HCT116 (cell line): ENCODE measurements at regions not wholly inside any gene's neighbourhood (a gene's known extent, or its start where the extent isn't known, plus 50 kb on each side); places are given as distances from the start of the nearest gene placed in this dataset.

Experiments
- ATAC-seq: fragments of 200-7000 bp; cut with Tn5 transposase; 2 replicates; pipeline ENCODE4 v1.9.1; 2020; ENCODE audit warnings: mild to moderate bottlenecking, moderate library complexity
- BruUV-seq: library from RNA; stranded (reverse); fragments of 400-500 nt; replicated peaks from 2 replicates; lab custom pipeline; 2021; lab: Mats Ljungman, UMichigan
- CTCF ChIA-PET: fragments of 300-600 bp; sonication (Branson Sonifier 250); formaldehyde crosslinking; loops from one replicate; lab custom pipeline; 2021; ENCODE audit warnings: antibody characterized with exemption; lab: Charles Lee
- POLR2A ChIA-PET: fragments of 300-600, 350-600 bp; sonication (Branson Sonifier 250); formaldehyde crosslinking; loops from one replicate; lab custom pipeline; 2021; ENCODE audit warnings: antibody characterized with exemption; lab: Charles Lee
- RAD21 ChIA-PET, 2 experiments: fragments of 300-600 bp; sonication (Branson Sonifier 250); formaldehyde crosslinking; loops; one replicate each; lab custom pipeline; 2023; ENCODE audit warnings: low total read pairs in 2 of 2; ENCODE audit not compliant: uncharacterized antibody in 2 of 2, unreplicated experiment in 2 of 2, low non-redundant PET in 1 of 2; lab: Charles Lee
- DNase-seq: peaks from one replicate; pipeline ENCODE4 v3.0.0-alpha.2; 2010; ENCODE audit warnings: low read depth, low spot score
- H2AFZ ChIP-seq: fragments of 200-600 bp; shearing (Covaris generic), sonication (generic); 2 replicates; pipeline ENCODE4 v1.6.1; 2017; ENCODE audit warnings: low read depth, mixed run types, mixed read lengths, antibody characterized with exemption, low read length; ENCODE audit not compliant: poor library complexity, severe bottlenecking
- H3K27ac ChIP-seq: 2 replicates; pipeline ENCODE4 v1.5.1; 2012; ENCODE audit warnings: low read depth, low read length
- H3K27me3 ChIP-seq: fragments of 200-600 bp; sonication (generic); 2 replicates; pipeline ENCODE4 v1.6.1; 2016; ENCODE audit warnings: mixed run types, low read length, mixed read lengths; ENCODE audit not compliant: insufficient read depth
- H3K36me3 ChIP-seq, 2 experiments: fragments of 200-500 bp in 1 of 2; fragments of 200-600 bp in 1 of 2; sonication (Bioruptor generic) in 1 of 2; sonication (generic) in 1 of 2; 2 replicates each; pipeline versions ENCODE4 v1.5.1 to v1.6.1; 2014 to 2016; ENCODE audit warnings: low read length in 2 of 2, inconsistent platforms in 1 of 2, mixed read lengths in 1 of 2, mixed run types in 1 of 2; ENCODE audit not compliant: insufficient read depth in 2 of 2, control insufficient read depth in 1 of 2
- H3K4me1 ChIP-seq, 2 experiments: fragments of 200-600 bp in 1 of 2; sonication (generic) in 1 of 2; 2 replicates each; pipeline versions ENCODE4 v1.5.1 to v1.6.1; 2012 to 2017; ENCODE audit warnings: low read length in 2 of 2, inconsistent platforms in 1 of 2, mild to moderate bottlenecking in 1 of 2, mixed read lengths in 1 of 2, mixed run types in 1 of 2, moderate library complexity in 1 of 2; ENCODE audit not compliant: insufficient read depth in 2 of 2, control insufficient read depth in 1 of 2
- H3K4me2 ChIP-seq: fragments of 200-600 bp; sonication (generic); 2 replicates; pipeline ENCODE4 v1.6.1; 2017; ENCODE audit warnings: mixed run types, low read length, mixed read lengths
- H3K4me3 ChIP-seq, 2 experiments: fragments of 200-600 bp in 1 of 2; sonication (generic) in 1 of 2; replicated peaks in 1 of 2; 2 replicates each; pipeline ENCODE4 v1.5.1; 2011 to 2016; ENCODE audit warnings: low read length in 2 of 2, control low read depth in 1 of 2, low read depth in 1 of 2, mild to moderate bottlenecking in 1 of 2, mixed read lengths in 1 of 2, mixed run types in 1 of 2
- H3K79me2 ChIP-seq: fragments of 200-600 bp; sonication (generic); 2 replicates; pipeline ENCODE4 v1.6.1; 2017; ENCODE audit warnings: mild to moderate bottlenecking, mixed run types, low read length, moderate library complexity, mixed read lengths; ENCODE audit not compliant: insufficient read depth
- H3K9ac ChIP-seq: fragments of 200-600 bp; sonication (generic); 2 replicates; pipeline ENCODE4 v1.6.1; 2016; ENCODE audit warnings: low read length, mixed read lengths
- H3K9me2 ChIP-seq: fragments of 200-600 bp; sonication (generic), shearing (Covaris generic); 2 replicates; pipeline ENCODE4 v1.6.1; 2017; ENCODE audit warnings: mixed run types, mild to moderate bottlenecking, moderate library complexity; ENCODE audit not compliant: insufficient read depth
- H3K9me3 ChIP-seq, 2 experiments: fragments of 200-500 bp in 1 of 2; fragments of 200-600 bp in 1 of 2; sonication (Bioruptor generic) in 1 of 2; sonication (generic) in 1 of 2; 2 replicates each; pipeline ENCODE4 v1.6.1; 2014 to 2017; ENCODE audit warnings: low read length in 2 of 2, mixed read lengths in 2 of 2, inconsistent platforms in 1 of 2, low read depth in 1 of 2, mild to moderate bottlenecking in 1 of 2, mixed run types in 1 of 2, moderate library complexity in 1 of 2; ENCODE audit not compliant: control insufficient read depth in 1 of 2, insufficient read depth in 1 of 2
- H4K20me1 ChIP-seq: fragments of 200-600 bp; sonication (generic), shearing (Covaris generic); 2 replicates; pipeline ENCODE4 v1.6.1; 2017; ENCODE audit warnings: mixed run types, mild to moderate bottlenecking, moderate library complexity; ENCODE audit not compliant: insufficient read depth
- CBX3 ChIP-seq: IDR thresholded peaks from 2 replicates; pipeline ENCODE4 v1.6.1; 2012; ENCODE audit warnings: low read depth
- CEBPB ChIP-seq: IDR thresholded peaks from 2 replicates; pipeline ENCODE4 v1.6.1; 2012; ENCODE audit warnings: low read depth
- EGR1 ChIP-seq: IDR thresholded peaks from 2 replicates; pipeline ENCODE4 v1.6.1; 2012; ENCODE audit warnings: low read depth
- ELF1 ChIP-seq: IDR thresholded peaks from 2 replicates; pipeline ENCODE4 v1.6.1; 2012; ENCODE audit warnings: low read depth, borderline replicate concordance
- EZH2 ChIP-seq: fragments of 200-600 bp; sonication (generic); IDR thresholded peaks from 2 replicates; pipeline ENCODE4 v1.6.1; 2017; ENCODE audit warnings: antibody characterized with exemption, mixed run types
- EZH2phosphoT487 ChIP-seq: fragments of 200-600 bp; IDR thresholded peaks from 2 replicates; pipeline ENCODE4 v1.6.1; 2018; ENCODE audit warnings: antibody characterized with exemption, borderline replicate concordance
- POLR2A ChIP-seq: IDR thresholded peaks from 2 replicates; pipeline ENCODE4 v1.7.0; 2011; ENCODE audit warnings: borderline replicate concordance; ENCODE audit not compliant: insufficient read depth, insufficient read length; ENCODE audit errors: extremely low read depth
- POLR2AphosphoS5 ChIP-seq: IDR thresholded peaks from 2 replicates; pipeline ENCODE4 v1.6.1; 2011; ENCODE audit warnings: mild to moderate bottlenecking, low read depth, low read length, moderate library complexity
- RAD21 ChIP-seq: IDR thresholded peaks from 2 replicates; pipeline ENCODE4 v1.6.1; 2012; ENCODE audit warnings: low read depth, mild to moderate bottlenecking
- SIN3A ChIP-seq: IDR thresholded peaks from 2 replicates; pipeline ENCODE4 v1.6.1; 2012; ENCODE audit warnings: low read depth
- SP1 ChIP-seq: IDR thresholded peaks from 2 replicates; pipeline ENCODE4 v1.6.1; 2012; ENCODE audit warnings: low read depth
- SRF ChIP-seq: IDR thresholded peaks from 2 replicates; pipeline ENCODE4 v1.6.1; 2012; ENCODE audit warnings: low read depth
- YY1 ChIP-seq: IDR thresholded peaks from 2 replicates; pipeline ENCODE4 v1.6.1; 2011; ENCODE audit warnings: low read length, low read depth, moderate library complexity, mild to moderate bottlenecking; ENCODE audit not compliant: insufficient replicate concordance; ENCODE audit errors: extremely low read depth
- ZFX ChIP-seq: fragments of 450-650 bp; IDR thresholded peaks from 2 replicates; pipeline ENCODE4 v1.6.1; 2017
- ZNF274 ChIP-seq: fragments of 200-500 bp; sonication (Bioruptor generic); IDR thresholded peaks from 2 replicates; pipeline ENCODE4 v1.6.1; 2014; ENCODE audit warnings: mild to moderate bottlenecking, low read depth, low read length, inconsistent platforms
- intact Hi-C: fragments of 100-400 bp; cut with micrococcal nuclease; formaldehyde crosslinking; loops from 2 replicates; pipeline ENCODE4 v1.10.0; 2022
- TF ChIP-seq, protein P1 (sequence below): IDR thresholded peaks from 2 replicates; pipeline ENCODE4 v1.6.1; 2012; ENCODE audit warnings: low read depth
- TF ChIP-seq, protein P2 (sequence below), 3 experiments: fragments of 200-600 bp in 1 of 3; sonication (generic) in 1 of 3; IDR thresholded peaks in 2 of 3; conservative IDR thresholded peaks in 1 of 3; 2 replicates each; pipeline ENCODE4 v1.5.1; 2012 to 2017; ENCODE audit warnings: low read depth in 2 of 3, low read length in 2 of 3, antibody characterized with exemption in 1 of 3, borderline replicate concordance in 1 of 3, control low read depth in 1 of 3, mild to moderate bottlenecking in 1 of 3, mixed read lengths in 1 of 3, mixed run types in 1 of 3, moderate library complexity in 1 of 3; ENCODE audit not compliant: insufficient read depth in 1 of 3
- TF ChIP-seq, protein P3 (sequence below): IDR thresholded peaks from 2 replicates; pipeline ENCODE4 v1.6.1; 2012
- TF ChIP-seq, protein P4 (sequence below): IDR thresholded peaks from 2 replicates; pipeline ENCODE4 v1.6.1; 2011; ENCODE audit warnings: mild to moderate bottlenecking, low read length, moderate library complexity; ENCODE audit not compliant: insufficient replicate concordance; ENCODE audit errors: extremely low read depth
- TF ChIP-seq, protein P5 (sequence below): IDR thresholded peaks from 2 replicates; pipeline ENCODE4 v1.6.1; 2012

DNA sequence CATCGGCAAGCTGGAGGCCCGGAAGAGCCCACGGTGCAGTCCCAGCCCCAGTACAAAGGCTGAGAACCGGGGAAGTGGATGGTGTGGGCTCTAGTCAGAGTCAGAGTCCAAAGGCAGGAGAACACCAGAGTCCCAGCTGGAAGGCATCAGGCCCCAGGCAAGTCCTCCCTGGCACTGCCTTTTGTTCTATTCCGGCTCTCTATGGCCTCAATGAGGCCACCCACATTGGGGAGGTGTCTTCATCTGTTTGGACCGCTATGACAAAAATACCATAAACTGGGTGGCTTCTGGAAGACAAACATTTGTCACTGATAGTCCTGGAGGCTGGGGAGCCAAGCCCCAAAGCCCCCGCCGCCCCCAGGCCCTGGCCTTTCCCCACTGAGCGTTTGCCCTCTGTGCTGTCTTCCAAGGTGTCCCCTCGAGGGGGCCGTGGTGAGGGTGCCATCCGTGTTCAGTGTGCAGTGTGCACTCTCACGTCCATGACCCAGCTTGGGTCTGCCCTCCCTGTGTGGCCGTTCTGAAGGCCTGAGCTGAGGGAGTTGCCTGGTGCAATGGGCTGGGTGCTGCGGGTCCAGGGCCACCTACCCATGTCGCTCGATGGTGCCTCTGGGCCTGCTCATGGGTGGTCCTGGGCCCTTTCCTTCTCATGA, 99.1 kb upstream of the PPP1R26 start:
- ChIA-PET RAD21 (no interaction called here), CTCF (no interaction called here), POLR2A (no interaction called here)

More for the DNA sequence above, 99.1 kb upstream of the PPP1R26 start:
- intact Hi-C loops: no loop called here
- no TSS peak for BruUV-seq
- ATAC-seq: no peak
- Histone ChIP-seq H2AFZ (no peak overlapping the region), H3K36me3 (no peaks in the 10 kb centered on the region), H3K79me2 (no peaks in the 10 kb centered on the region), H3K9me2 (no peaks in the 10 kb centered on the region), H3K9ac (no peak overlapping the region), H3K27ac (no peak overlapping the region), H3K4me3 (no peak overlapping the region), H3K4me1 (peaks cover 0 to 5% of the 10 kb centered on the region in 2 experiments; a peak in 1 of 4 replicates), H3K27me3 (no peaks in the 10 kb centered on the region), H3K9me3 (no peaks in the 10 kb centered on the region), H4K20me1 (no peaks in the 10 kb centered on the region), H3K4me2 (no peak overlapping the region)
- TF ChIP-seq, protein P1, sequence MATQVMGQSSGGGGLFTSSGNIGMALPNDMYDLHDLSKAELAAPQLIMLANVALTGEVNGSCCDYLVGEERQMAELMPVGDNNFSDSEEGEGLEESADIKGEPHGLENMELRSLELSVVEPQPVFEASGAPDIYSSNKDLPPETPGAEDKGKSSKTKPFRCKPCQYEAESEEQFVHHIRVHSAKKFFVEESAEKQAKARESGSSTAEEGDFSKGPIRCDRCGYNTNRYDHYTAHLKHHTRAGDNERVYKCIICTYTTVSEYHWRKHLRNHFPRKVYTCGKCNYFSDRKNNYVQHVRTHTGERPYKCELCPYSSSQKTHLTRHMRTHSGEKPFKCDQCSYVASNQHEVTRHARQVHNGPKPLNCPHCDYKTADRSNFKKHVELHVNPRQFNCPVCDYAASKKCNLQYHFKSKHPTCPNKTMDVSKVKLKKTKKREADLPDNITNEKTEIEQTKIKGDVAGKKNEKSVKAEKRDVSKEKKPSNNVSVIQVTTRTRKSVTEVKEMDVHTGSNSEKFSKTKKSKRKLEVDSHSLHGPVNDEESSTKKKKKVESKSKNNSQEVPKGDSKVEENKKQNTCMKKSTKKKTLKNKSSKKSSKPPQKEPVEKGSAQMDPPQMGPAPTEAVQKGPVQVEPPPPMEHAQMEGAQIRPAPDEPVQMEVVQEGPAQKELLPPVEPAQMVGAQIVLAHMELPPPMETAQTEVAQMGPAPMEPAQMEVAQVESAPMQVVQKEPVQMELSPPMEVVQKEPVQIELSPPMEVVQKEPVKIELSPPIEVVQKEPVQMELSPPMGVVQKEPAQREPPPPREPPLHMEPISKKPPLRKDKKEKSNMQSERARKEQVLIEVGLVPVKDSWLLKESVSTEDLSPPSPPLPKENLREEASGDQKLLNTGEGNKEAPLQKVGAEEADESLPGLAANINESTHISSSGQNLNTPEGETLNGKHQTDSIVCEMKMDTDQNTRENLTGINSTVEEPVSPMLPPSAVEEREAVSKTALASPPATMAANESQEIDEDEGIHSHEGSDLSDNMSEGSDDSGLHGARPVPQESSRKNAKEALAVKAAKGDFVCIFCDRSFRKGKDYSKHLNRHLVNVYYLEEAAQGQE: no peak
- TF ChIP-seq CBX3 (no peak), YY1 (no peak), SIN3A (no peak), SRF (no peak), CEBPB (no peak), ZFX (no peak), POLR2AphosphoS5 (no peak), RAD21 (no peak), EZH2 (no peak), SP1 (no peak), EGR1 (no peak), ELF1 (no peak), ZNF274 (no peak), POLR2A (no peak), EZH2phosphoT487 (no peak)
- TF ChIP-seq, protein P2, sequence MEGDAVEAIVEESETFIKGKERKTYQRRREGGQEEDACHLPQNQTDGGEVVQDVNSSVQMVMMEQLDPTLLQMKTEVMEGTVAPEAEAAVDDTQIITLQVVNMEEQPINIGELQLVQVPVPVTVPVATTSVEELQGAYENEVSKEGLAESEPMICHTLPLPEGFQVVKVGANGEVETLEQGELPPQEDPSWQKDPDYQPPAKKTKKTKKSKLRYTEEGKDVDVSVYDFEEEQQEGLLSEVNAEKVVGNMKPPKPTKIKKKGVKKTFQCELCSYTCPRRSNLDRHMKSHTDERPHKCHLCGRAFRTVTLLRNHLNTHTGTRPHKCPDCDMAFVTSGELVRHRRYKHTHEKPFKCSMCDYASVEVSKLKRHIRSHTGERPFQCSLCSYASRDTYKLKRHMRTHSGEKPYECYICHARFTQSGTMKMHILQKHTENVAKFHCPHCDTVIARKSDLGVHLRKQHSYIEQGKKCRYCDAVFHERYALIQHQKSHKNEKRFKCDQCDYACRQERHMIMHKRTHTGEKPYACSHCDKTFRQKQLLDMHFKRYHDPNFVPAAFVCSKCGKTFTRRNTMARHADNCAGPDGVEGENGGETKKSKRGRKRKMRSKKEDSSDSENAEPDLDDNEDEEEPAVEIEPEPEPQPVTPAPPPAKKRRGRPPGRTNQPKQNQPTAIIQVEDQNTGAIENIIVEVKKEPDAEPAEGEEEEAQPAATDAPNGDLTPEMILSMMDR (IDR thresholded peaks at IDR 0.05 in 2 of 3, conservative IDR thresholded peaks at IDR 0.05 in 1 of 3; ENCODE audit: borderline replicate concordance in 1 of 3, insufficient read depth in 1 of 3, low read depth in 2 of 3, low read length in 2 of 3): no peak
- TF ChIP-seq, protein P3, sequence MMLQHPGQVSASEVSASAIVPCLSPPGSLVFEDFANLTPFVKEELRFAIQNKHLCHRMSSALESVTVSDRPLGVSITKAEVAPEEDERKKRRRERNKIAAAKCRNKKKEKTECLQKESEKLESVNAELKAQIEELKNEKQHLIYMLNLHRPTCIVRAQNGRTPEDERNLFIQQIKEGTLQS: no peak
- TF ChIP-seq, protein P4, sequence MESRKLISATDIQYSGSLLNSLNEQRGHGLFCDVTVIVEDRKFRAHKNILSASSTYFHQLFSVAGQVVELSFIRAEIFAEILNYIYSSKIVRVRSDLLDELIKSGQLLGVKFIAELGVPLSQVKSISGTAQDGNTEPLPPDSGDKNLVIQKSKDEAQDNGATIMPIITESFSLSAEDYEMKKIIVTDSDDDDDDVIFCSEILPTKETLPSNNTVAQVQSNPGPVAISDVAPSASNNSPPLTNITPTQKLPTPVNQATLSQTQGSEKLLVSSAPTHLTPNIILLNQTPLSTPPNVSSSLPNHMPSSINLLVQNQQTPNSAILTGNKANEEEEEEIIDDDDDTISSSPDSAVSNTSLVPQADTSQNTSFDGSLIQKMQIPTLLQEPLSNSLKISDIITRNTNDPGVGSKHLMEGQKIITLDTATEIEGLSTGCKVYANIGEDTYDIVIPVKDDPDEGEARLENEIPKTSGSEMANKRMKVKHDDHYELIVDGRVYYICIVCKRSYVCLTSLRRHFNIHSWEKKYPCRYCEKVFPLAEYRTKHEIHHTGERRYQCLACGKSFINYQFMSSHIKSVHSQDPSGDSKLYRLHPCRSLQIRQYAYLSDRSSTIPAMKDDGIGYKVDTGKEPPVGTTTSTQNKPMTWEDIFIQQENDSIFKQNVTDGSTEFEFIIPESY: no peak
- TF ChIP-seq, protein P5, sequence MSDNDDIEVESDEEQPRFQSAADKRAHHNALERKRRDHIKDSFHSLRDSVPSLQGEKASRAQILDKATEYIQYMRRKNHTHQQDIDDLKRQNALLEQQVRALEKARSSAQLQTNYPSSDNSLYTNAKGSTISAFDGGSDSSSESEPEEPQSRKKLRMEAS: no peak
- no peak for DNase-seq
